ENCODE measurements at regions not wholly inside any gene's neighbourhood (a gene's known extent, or its start where the extent isn't known, plus 50 kb on each side); places are given as distances from the start of the nearest gene placed in this dataset.
A peak's percentile ranks its signal among the peaks of the same experiment; 100 is the strongest.

DNA sequence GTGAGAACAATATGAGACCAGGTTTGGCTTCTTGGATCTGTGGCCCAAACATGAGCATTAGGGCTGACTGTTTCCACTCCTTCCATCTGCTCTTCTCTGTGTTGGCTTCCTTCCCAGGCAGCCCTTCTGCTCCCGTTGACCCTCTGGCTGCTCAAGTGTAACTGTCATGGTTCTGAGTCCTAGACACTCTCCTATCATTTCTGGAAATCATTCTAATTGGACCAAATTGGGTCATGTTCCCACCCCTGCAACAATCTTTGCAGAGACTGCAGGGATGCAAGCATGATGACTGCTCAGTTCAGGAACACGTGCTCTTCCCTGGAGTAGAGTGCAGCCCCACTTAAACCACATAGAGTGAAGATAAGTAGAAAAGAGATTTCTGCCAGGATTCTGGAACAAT, 741.4 kb downstream of the TAF11L14 start:
- H3K27ac ChIP-seq, result no peak overlapping the region
- no peaks in the 10 kb centered on the region for H3K36me3 ChIP-seq
- no peak for TF ChIP-seq POLR2A (IDR thresholded peaks at IDR 0.05)
- TF ChIP-seq POLR2AphosphoS5 (IDR thresholded peaks at IDR 0.05), result no peak
- TF ChIP-seq, protein P1, sequence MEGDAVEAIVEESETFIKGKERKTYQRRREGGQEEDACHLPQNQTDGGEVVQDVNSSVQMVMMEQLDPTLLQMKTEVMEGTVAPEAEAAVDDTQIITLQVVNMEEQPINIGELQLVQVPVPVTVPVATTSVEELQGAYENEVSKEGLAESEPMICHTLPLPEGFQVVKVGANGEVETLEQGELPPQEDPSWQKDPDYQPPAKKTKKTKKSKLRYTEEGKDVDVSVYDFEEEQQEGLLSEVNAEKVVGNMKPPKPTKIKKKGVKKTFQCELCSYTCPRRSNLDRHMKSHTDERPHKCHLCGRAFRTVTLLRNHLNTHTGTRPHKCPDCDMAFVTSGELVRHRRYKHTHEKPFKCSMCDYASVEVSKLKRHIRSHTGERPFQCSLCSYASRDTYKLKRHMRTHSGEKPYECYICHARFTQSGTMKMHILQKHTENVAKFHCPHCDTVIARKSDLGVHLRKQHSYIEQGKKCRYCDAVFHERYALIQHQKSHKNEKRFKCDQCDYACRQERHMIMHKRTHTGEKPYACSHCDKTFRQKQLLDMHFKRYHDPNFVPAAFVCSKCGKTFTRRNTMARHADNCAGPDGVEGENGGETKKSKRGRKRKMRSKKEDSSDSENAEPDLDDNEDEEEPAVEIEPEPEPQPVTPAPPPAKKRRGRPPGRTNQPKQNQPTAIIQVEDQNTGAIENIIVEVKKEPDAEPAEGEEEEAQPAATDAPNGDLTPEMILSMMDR (IDR thresholded peaks at IDR 0.05), result no peak
- TF ChIP-seq EP300 (IDR thresholded peaks at IDR 0.05), result no peak
- no peak overlapping the region for H3K4me3 ChIP-seq
- intact Hi-C loops (cut with DNase I; ENCODE audit: low total_unique reads), result no loop called here
- no peaks in the 10 kb centered on the region for H3K27me3 ChIP-seq
- H3K4me1 ChIP-seq, result no peaks in the 10 kb centered on the region
- DNase-seq, result peak in 1 of 2 donors; percentile 41
- 50 to 67% (median 58%) methylated on average over 2 of the region's 2 CpGs for WGBS, 5 donors
- H3K9me3 ChIP-seq, result no peaks in the 10 kb centered on the region

DNA sequence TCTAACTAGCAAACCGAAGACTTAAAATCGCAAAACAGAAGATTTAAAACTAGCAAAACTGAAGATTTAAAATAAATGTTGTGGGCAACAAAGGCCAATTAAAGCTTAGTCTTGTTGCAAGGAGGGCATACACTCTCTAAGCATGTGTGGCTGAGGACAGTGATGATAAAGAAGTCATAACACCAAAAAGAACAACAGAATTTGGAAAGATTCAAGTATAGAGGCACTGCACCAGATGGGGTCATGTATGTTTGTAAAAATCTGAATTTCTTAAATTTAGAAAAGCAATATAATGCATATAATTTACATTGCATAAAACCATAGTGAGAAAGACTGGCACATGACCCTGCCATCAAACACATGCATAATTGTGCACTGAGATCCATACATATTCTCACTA, 743.8 kb downstream of the TAF11L14 start:
- intact Hi-C loops (cut with DNase I; ENCODE audit: low total_unique reads), result no loop called here
- whole genome bisulfite sequencing, 5 donors, result 80 to 88% (median 86%) methylated on average over 2 of the region's 2 CpGs
- no peak for DNase-seq

DNA sequence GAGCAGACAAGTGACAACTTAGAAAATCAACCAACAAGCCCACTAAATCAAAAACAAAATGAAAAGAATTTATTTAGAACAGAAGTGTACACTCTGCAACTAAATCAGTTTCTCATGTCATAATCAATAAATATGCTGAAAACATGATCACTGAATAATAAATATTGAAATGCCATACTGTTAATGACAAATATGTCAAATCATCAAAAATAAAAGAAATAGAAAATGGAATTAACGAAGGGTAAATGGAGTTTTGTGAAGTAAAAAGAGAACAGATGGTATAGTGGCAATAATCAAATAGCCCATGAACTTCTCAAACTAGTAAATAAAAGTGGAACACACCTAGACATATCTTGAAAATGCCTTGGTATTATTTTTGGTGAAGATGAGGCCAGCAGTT, 744.9 kb downstream of the TAF11L14 start:
- Histone ChIP-seq H3K27ac (no peak overlapping the region), H3K4me3 (no peak overlapping the region), H3K36me3 (no peaks in the 10 kb centered on the region), H3K4me1 (no peaks in the 10 kb centered on the region), H3K27me3 (no peaks in the 10 kb centered on the region), H3K9me3 (no peaks in the 10 kb centered on the region)
- TF ChIP-seq POLR2AphosphoS5 (IDR thresholded peaks at IDR 0.05) (no peak), POLR2A (IDR thresholded peaks at IDR 0.05) (no peak), EP300 (IDR thresholded peaks at IDR 0.05) (no peak)
- TF ChIP-seq, protein P1 (IDR thresholded peaks at IDR 0.05), result no peak
- DNase-seq, result no peak
- intact Hi-C loops (cut with DNase I; ENCODE audit: low total_unique reads), result no loop called here
- whole genome bisulfite sequencing, 5 donors, result 0 to 77% (median 34%) methylated on average over 1 of the region's 1 CpG

More for the DNA sequence above, 743.8 kb downstream of the TAF11L14 start:
- no peak overlapping the region for H3K4me3 ChIP-seq
- no peaks in the 10 kb centered on the region for H3K4me1 ChIP-seq
- no peaks in the 10 kb centered on the region for H3K36me3 ChIP-seq
- TF ChIP-seq EP300 (IDR thresholded peaks at IDR 0.05) (no peak), POLR2AphosphoS5 (IDR thresholded peaks at IDR 0.05) (no peak), POLR2A (IDR thresholded peaks at IDR 0.05) (no peak)
- TF ChIP-seq, protein P1 (IDR thresholded peaks at IDR 0.05), result no peak
- no peaks in the 10 kb centered on the region for H3K27me3 ChIP-seq
- no peaks in the 10 kb centered on the region for H3K9me3 ChIP-seq
- H3K27ac ChIP-seq, result no peak overlapping the region

DNA sequence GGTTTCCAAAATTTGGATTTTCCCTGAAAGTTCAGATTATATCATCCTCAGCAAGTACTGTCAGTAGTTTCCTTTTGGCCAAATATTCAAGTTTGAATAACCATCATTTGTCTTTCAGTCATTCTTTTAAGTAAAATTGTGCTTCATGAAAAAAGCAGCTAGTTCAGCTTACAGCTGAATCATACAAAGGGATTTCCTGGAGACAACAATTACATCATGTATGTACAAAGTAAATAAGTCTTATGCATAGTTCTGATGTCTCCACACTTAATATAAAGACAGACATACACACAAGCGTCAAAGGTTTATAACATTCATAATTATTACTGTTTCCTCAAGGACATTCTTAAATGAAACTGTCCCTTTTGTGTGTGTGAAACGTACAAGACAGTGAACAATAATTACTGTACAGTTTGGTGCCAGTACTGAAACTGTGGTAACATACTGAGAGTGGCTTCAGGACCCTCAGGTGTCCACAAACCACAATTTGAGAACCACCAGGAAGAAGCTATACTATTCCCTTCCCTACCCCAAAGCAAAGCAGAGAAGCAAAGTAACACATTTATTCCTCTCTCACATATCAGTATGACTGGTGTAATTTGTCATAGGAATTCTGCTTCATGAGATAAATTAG, 746.6 kb downstream of the TAF11L14 start:
- WGBS, 5 donors, result 50 to 72% (median 62%) methylated on average over 2 of the region's 2 CpGs
- no peaks in the 10 kb centered on the region for H3K27me3 ChIP-seq
- DNase-seq, result no peak
- no peak overlapping the region for H3K4me3 ChIP-seq
- H3K27ac ChIP-seq, result no peak overlapping the region
- TF ChIP-seq EP300 (IDR thresholded peaks at IDR 0.05) (no peak), POLR2A (IDR thresholded peaks at IDR 0.05) (no peak), POLR2AphosphoS5 (IDR thresholded peaks at IDR 0.05) (no peak)
- TF ChIP-seq, protein P1 (IDR thresholded peaks at IDR 0.05), result no peak
- no peaks in the 10 kb centered on the region for H3K9me3 ChIP-seq
- no peaks in the 10 kb centered on the region for H3K36me3 ChIP-seq
- intact Hi-C loops (cut with DNase I; ENCODE audit: low total_unique reads), result no loop called here
- H3K4me1 ChIP-seq, result no peaks in the 10 kb centered on the region
